OCI-LY3 (cell line): ENCODE measurements at regions not wholly inside any gene's neighbourhood (a gene's known extent, or its start where the extent isn't known, plus 50 kb on each side); places are given as distances from the start of the nearest gene placed in this dataset.
A peak's percentile ranks its signal among the peaks of the same experiment; 100 is the strongest.
"Not testable (repeated sequence)": the region's sequence is repeated elsewhere in the genome, so short reads cannot be mapped to it uniquely, and the experiment has no call there.

Experiments used
- H2AFZ ChIP-seq: fragments of 200-600, 300-600 bp; shearing (Covaris generic); 2 replicates; pipeline ENCODE4 v1.6.0; 2014; ENCODE audit warnings: antibody characterized with exemption, low read depth, low read length
- H3K27ac ChIP-seq: fragments of 200-600, 300-600 bp; sonication (generic); 2 replicates; pipeline ENCODE4 v1.5.1; 2014; ENCODE audit warnings: mild to moderate bottlenecking, low read length, moderate library complexity, mixed read lengths
- H3K27me3 ChIP-seq: fragments of 200-600, 300-600 bp; sonication (generic); 2 replicates; pipeline ENCODE4 v1.6.1; 2014; ENCODE audit warnings: low read depth, low read length, mixed read lengths
- H3K36me3 ChIP-seq: fragments of 200-600, 300-600 bp; sonication (generic); replicated peaks from 2 replicates; pipeline ENCODE3; 2014; ENCODE audit warnings: low read depth, low read length, mixed read lengths
- H3K4me1 ChIP-seq: fragments of 300-600, 200-600 bp; sonication (generic); 2 replicates; pipeline ENCODE4 v1.6.1; 2014; ENCODE audit warnings: low read length, mixed read lengths
- H3K4me2 ChIP-seq: fragments of 200-600, 300-600 bp; sonication (generic); 2 replicates; pipeline ENCODE4 v1.6.1; 2014; ENCODE audit warnings: low read length, mixed read lengths
- H3K4me3 ChIP-seq: fragments of 300-600, 200-600 bp; sonication (generic); 2 replicates; pipeline ENCODE4 v1.5.1; 2014; ENCODE audit warnings: antibody characterized with exemption, mild to moderate bottlenecking, low read length, moderate library complexity
- H3K79me2 ChIP-seq: fragments of 300-600, 200-600 bp; shearing (Covaris generic); 2 replicates; pipeline ENCODE4 v1.6.1; 2014; ENCODE audit warnings: mild to moderate bottlenecking, low read length, mixed read lengths
- H3K9ac ChIP-seq: fragments of 300-600, 200-600 bp; shearing (Covaris generic); 2 replicates; pipeline ENCODE4 v1.6.0; 2014; ENCODE audit warnings: mild to moderate bottlenecking, low read length, moderate library complexity
- H3K9me3 ChIP-seq: fragments of 200-600, 300-600 bp; shearing (Covaris generic); 2 replicates; pipeline ENCODE4 v1.6.1; 2014; ENCODE audit warnings: low read length, mixed read lengths; ENCODE audit not compliant: insufficient read depth
- H4K20me1 ChIP-seq: fragments of 200-600, 300-600 bp; sonication (generic); 2 replicates; pipeline ENCODE4 v1.6.1; 2016; ENCODE audit warnings: low read length, mixed read lengths; ENCODE audit not compliant: insufficient read depth
- EZH2phosphoT487 ChIP-seq: fragments of 200-600 bp; shearing (Covaris generic); IDR thresholded peaks from 2 replicates; pipeline ENCODE4 v1.6.1; 2018; ENCODE audit warnings: antibody characterized with exemption, mixed run types, low read depth
- TF ChIP-seq, protein P1 (sequence below): fragments of 200-600, 300-600 bp; sonication (generic); IDR thresholded peaks from 2 replicates; pipeline ENCODE4 v1.5.1; 2014; ENCODE audit warnings: antibody characterized with exemption, low read length, low read depth

DNA sequence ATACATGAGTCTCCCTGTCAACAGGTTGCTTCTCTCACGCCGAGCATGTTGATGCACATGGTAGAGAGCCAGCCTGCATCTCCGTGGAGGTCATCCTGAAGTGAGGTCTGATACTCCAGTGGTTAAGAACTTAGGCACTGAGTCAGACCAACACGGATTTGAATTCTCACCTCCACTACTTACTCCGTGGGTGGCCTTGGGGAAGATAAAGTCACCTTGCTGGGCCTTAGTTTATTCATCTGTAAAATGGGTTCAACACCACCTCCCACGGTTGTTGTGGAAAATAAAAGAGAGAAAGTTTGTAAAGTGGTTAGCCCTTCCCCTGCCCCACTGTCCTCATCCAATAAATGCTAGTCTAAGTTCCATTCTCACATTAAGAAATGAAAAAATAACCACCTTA is 408.9 kb downstream of the MED13L start:
- Histone ChIP-seq H3K36me3 (no peaks in the 10 kb centered on the region), H3K4me3 (no peak overlapping the region), H3K4me1 (no peaks in the 10 kb centered on the region), H3K4me2 (no peak overlapping the region), H3K27me3 (peaks cover 10% of the 10 kb centered on the region; the same call in 1 of the 2 replicates), H3K79me2 (no peaks in the 10 kb centered on the region), H2AFZ (no peak overlapping the region), H3K9me3 (no peaks in the 10 kb centered on the region), H3K27ac (no peak overlapping the region), H4K20me1 (no peaks in the 10 kb centered on the region), H3K9ac (no peak overlapping the region)
- TF ChIP-seq, protein P1, sequence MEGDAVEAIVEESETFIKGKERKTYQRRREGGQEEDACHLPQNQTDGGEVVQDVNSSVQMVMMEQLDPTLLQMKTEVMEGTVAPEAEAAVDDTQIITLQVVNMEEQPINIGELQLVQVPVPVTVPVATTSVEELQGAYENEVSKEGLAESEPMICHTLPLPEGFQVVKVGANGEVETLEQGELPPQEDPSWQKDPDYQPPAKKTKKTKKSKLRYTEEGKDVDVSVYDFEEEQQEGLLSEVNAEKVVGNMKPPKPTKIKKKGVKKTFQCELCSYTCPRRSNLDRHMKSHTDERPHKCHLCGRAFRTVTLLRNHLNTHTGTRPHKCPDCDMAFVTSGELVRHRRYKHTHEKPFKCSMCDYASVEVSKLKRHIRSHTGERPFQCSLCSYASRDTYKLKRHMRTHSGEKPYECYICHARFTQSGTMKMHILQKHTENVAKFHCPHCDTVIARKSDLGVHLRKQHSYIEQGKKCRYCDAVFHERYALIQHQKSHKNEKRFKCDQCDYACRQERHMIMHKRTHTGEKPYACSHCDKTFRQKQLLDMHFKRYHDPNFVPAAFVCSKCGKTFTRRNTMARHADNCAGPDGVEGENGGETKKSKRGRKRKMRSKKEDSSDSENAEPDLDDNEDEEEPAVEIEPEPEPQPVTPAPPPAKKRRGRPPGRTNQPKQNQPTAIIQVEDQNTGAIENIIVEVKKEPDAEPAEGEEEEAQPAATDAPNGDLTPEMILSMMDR, result no peak
- TF ChIP-seq EZH2phosphoT487, result no peak

DNA sequence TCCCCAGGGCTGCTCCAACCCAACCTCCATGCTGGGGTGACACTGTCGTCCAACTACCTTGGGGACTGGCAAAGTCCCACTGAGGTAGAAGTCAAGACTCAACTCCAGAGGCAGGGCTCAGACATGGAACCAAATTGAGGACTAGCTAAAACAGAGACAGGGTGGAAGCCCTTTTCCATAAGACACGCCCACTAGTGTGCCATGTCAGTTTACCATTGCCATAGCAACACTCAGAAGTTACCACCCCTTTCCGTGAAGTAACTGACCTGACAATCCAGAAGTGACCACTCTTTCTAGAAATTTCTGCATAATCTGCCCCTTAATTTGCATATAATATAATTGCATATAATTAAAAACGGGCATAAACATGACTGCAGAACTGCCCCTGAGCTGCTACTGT is 409.6 kb downstream of the MED13L start:
- no peak overlapping the region for H2AFZ ChIP-seq
- H3K4me1 ChIP-seq, result no peaks in the 10 kb centered on the region
- no peaks in the 10 kb centered on the region for H3K79me2 ChIP-seq
- no peak overlapping the region for H3K27ac ChIP-seq
- peaks cover 16% of the 10 kb centered on the region; the same call in 1 of the 2 replicates for H3K27me3 ChIP-seq
- H3K4me3 ChIP-seq, result no peak overlapping the region
- H3K9me3 ChIP-seq, result no peaks in the 10 kb centered on the region
- no peak for TF ChIP-seq EZH2phosphoT487
- TF ChIP-seq, protein P1, result no peak
- no peak overlapping the region for H3K9ac ChIP-seq
- H4K20me1 ChIP-seq, result no peaks in the 10 kb centered on the region
- no peaks in the 10 kb centered on the region for H3K36me3 ChIP-seq
- no peak overlapping the region for H3K4me2 ChIP-seq

DNA sequence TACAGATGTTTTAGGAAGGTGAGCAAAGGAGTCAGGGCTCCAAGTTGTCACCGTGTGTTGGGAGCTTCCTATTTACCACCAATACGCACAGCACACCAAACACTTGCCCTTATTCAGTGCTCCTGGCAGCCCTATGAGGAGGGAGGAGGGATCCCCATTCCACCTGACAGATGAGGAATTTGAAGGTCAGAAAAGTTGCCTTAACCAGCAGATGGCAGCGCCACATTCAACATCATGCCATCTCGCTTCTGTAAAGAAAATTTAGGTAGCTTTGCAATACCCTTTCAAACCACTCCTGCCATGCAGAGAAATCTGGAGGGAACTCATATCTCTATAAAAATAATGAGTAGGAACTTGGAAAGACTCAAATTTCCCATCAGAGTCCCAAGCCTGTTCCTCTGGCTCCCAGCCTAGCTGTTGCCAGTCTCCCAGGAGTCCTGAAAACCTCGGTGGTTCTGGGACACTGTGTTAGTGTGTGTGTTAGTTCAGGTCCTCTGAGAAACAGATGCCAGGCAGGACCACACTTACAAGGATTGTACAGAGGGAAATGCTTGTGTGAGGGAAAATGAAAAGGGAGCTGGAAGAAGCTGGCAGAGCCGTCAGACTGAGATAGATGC is 410.5 kb downstream of the MED13L start:
- Histone ChIP-seq H3K9ac (no peak overlapping the region), H3K27ac (no peak overlapping the region), H4K20me1 (no peaks in the 10 kb centered on the region), H3K27me3 (peaks cover 18% of the 10 kb centered on the region), H3K4me3 (no peak overlapping the region), H3K9me3 (no peaks in the 10 kb centered on the region), H3K36me3 (no peaks in the 10 kb centered on the region), H2AFZ (no peak overlapping the region), H3K79me2 (no peaks in the 10 kb centered on the region), H3K4me2 (no peak overlapping the region), H3K4me1 (no peaks in the 10 kb centered on the region)
- TF ChIP-seq, protein P1, result peak; percentile 40
- TF ChIP-seq EZH2phosphoT487, result no peak

DNA sequence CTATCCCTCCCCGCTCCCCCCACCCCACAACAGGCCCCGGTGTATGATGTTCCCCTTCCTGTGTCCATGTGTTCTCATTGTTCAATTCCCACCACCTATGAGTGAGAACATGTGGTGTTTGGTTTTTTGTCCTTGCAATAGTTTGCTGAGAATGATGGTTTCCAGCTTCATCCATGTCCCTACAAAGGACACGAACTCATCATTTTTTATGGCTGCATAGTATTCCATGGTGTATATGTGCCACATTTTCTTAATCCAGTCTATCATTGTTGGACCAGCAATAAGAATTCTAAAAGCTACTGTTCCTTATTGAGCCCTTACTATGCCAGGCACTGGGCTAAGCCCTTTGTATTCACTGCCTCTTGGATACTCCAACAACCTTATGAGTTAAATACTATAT is 411.2 kb downstream of the MED13L start:
- H3K79me2 ChIP-seq, H4K20me1 ChIP-seq, H2AFZ ChIP-seq, H3K4me1 ChIP-seq, H3K9me3 ChIP-seq, H3K4me3 ChIP-seq, H3K27ac ChIP-seq, H3K4me2 ChIP-seq, H3K9ac ChIP-seq, H3K36me3 ChIP-seq: not testable (repeated sequence)
- H3K27me3 ChIP-seq, result peaks cover 25% of the 10 kb centered on the region
